Activated CD8-positive, alpha-beta memory T cell treated with anti-CD3 and anti-CD28 coated beads for 4 hours (primary cell): ENCODE measurements at regions not wholly inside any gene's neighbourhood (a gene's known extent, or its start where the extent isn't known, plus 50 kb on each side); places are given as distances from the start of the nearest gene placed in this dataset.

ENCODE experiments used
- DNase-seq, 2 donors: peaks; one replicate each; pipeline ENCODE4 v3.0.0-alpha.2; 2020; ENCODE audit warnings: low read depth in 2 of 2

GRCh38 chr12:76219806-76220205 is 128.4 kb downstream of the BBS10 start:
- no peak for DNase-seq

GRCh38 chr12:76216585-76217472 is 131.4 kb downstream of the BBS10 start:
- no peak for DNase-seq

- DNase-seq: no peak
Observed at GRCh38 chr12:76208129-76208528, 123.6 kb upstream of the NAP1L1 start.

DNA sequence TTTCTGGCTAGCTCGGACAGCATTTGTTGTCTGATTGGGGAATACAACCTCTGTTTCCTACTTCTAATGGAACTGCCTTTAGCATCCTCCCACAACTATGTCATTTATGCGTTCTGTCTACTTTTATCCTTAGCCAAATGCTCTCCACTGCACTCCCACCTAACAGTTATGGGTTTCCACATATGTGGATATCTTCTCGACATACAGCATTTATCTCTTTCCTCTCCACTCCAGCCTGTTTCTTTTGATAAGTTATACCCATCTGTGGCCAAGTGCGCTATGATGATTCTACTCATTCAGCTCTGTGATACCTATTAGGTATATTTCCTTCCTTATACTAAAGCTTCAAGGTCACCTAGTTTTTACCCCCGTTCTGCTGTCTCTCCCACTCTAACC is 122.2 kb upstream of the NAP1L1 start:
- DNase-seq: no peak

- DNase-seq: no peak
Observed at GRCh38 chr12:76206039-76206676, 121.7 kb upstream of the NAP1L1 start.

DNA sequence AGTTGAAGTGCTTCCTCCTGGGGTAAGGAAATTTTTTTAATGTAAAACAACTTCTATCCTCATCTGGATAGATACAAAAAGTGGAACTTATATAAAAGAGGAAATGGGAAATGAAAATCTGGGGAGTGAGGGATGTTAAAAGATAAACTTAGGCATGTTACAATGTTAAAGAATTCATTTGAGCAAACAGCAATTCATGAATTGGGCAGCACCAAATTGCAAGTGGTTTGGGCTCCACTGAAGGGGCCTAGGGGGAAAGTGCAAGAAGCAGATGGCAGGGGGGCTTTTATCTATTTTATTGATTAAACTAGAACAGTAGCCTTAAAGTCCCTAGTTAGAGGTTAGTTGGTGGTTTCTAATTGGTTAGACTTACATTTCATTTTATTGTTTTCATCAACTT is 118.1 kb upstream of the NAP1L1 start:
- DNase-seq: no peak

DNA sequence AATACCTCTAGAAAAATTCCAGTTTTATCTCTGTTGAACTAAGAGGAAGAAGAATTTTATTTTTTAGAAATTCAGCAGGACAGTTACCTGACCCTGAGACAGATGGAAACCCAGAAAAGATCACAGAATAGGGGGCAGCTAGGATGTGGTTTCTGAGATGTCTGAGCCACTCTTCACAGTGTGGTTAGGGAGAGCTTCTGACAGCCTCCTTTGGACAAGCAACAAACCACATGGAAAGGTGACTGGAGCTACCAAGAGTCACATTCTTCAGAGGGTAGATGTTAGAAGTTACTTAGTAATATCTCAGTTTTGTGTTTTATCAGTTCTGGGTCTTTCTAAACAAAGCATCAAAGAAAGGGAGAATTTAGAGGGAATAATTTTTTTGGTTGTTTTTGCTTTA is 117.3 kb upstream of the NAP1L1 start:
- DNase-seq: no peak

DNA sequence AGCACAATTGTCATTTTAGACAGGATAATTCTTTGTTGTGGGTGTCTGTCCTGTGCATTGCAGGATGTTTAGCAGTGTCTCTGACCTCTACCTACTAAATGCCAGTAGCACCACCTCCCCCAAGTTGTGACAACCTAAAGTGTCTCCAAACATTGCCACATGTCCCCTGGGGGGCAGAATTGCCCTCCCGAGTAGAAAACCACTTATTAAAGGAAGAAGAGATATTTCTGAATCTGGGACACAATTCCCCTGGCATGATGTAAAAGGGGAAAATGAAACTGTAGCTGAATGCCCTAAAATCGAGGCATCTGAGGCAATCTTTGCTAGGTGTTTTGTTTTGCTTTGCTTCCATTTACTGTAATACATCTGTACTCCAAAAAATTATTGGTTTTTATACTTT is 116.8 kb upstream of the NAP1L1 start:
- DNase-seq: no peak

- no peak for DNase-seq
Observed at GRCh38 chr12:76199808-76200207, 115.3 kb upstream of the NAP1L1 start.

- no peak for DNase-seq
Observed at GRCh38 chr12:76198839-76199238, 114.4 kb upstream of the NAP1L1 start.

- no peak for DNase-seq
Observed at GRCh38 chr12:76197283-76197682, 112.8 kb upstream of the NAP1L1 start.

- no peak for DNase-seq
Observed at GRCh38 chr12:76195920-76196319, 111.4 kb upstream of the NAP1L1 start.

DNA sequence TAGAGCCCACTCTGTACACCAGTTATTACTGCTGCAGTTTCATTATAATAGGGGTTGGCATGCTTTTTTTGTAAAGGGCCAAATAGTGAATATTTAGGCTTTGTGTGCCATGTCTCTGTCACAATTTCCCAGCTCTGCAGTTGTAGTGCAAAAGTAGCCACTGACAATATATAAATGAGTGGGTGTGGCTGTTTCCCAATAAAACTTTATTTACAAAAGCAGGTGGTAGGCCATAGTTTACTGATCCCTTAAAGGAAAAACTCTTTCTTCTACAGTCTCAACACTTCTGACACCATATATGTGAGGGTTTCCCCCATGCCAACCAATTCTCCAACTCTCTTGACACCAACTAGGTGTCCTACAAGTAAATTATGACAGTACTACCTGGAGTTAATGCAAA is 110.2 kb upstream of the NAP1L1 start:
- no peak for DNase-seq

DNA sequence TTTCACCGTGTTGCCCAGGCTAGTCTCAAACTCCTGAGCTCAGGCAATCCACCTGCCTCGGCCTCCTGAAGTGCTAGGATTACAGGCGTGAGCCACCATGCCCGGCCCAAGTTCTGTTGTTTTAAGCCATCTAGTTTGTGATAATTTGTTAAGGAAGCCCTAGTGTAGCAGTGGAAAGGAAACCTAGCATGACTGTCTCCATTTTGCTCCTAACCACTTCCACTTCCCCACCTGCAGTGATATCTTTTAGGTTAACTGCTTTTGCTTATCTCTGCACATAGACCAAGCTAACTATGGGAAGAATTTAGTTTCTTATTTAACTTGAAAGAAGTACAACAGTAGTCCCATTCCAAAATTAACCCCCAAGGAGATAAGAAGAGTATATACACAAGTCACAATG is 109.5 kb upstream of the NAP1L1 start:
- no peak for DNase-seq

DNA sequence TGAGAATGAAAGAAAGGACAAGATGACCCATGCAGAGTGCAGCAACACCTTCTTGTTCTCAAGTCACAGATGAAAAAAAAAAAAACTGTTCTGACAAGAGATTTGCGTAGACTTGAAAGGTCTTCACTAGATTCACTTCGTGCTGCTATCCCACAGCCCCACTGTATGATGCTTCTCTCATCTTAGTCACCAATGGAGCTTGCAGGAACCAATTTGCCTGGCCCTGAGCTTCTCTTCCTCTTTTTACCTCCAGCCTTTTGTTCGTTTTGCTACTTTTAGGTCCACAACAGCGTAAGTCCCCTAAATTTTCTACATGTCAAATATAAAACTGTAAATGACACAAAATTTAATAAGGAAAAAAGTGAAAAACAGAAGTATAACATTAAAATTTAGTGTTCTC is 107.9 kb upstream of the NAP1L1 start:
- no peak for DNase-seq

DNA sequence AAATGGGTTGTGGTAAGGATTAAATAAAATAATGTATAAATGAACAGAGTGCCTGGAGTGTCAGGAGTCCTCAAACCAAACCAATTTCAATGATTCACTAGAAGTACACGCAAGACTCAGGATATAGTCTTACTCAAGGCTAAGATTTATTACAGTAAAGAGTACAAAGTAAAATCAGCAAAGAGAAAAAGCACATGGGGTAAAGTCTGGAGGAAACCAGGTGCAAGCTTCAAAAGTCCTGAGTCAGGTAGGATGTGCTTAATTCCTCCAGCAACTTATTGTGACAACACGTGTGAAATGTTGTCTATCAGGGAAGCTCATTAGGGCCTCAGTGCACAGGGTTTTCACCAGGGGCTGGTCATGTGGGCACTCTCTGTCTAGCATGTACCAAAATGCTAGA is 105.8 kb upstream of the NAP1L1 start:
- DNase-seq: no peak

DNA sequence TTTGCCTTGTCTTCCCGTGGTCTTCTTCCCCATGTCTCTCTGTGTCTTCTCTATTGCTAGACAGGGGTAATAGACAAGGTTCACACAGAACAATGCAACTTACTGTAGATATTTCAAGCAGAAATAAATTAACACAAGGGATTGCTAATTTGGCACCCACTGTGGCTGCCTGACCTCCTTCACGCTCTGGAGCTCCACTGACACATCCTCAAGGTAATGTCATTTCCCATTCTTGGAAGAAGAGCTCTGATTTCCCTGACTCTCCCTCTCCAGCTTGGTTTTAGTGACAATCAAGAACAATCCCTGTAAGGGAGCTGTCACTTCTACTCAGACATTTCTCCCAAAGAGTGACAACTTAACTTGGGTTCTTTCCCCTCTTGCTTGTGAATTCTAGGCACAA is 105.4 kb upstream of the NAP1L1 start:
- no peak for DNase-seq

GRCh38 chr12:76187177-76187576 is 102.7 kb upstream of the NAP1L1 start:
- no peak for DNase-seq

GRCh38 chr12:76186131-76186906 is 101.8 kb upstream of the NAP1L1 start:
- DNase-seq: no peak

GRCh38 chr12:76183459-76184186 is 99.1 kb upstream of the NAP1L1 start:
- DNase-seq: no peak

- no peak for DNase-seq
Observed at GRCh38 chr12:76180401-76181277, 96.2 kb upstream of the NAP1L1 start.
